SK-N-MC (cell line): ENCODE measurements at regions not wholly inside any gene's neighbourhood (a gene's known extent, or its start where the extent isn't known, plus 50 kb on each side); places are given as distances from the start of the nearest gene placed in this dataset.
A peak's percentile ranks its signal among the peaks of the same experiment; 100 is the strongest.

ENCODE experiments used
- DNase-seq: peaks from one replicate; pipeline ENCODE4 v3.0.0-alpha.2; 2011; ENCODE audit warnings: low read depth, low spot score
- H3K27ac ChIP-seq: fragments of 200-600 bp; sonication (generic); 2 replicates; pipeline ENCODE4 v1.5.1; 2016; ENCODE audit warnings: mixed run types
- H3K36me3 ChIP-seq: fragments of 200-600 bp; sonication (generic); 2 replicates; pipeline ENCODE4 v1.6.1; 2017; ENCODE audit warnings: antibody characterized with exemption, low read length, mixed read lengths; ENCODE audit not compliant: insufficient read depth
- H3K4me3 ChIP-seq: fragments of 200-600 bp; sonication (generic); 2 replicates; pipeline ENCODE4 v1.5.1; 2016
- H3K9ac ChIP-seq: fragments of 200-600 bp; sonication (generic); 2 replicates; pipeline ENCODE4 v1.8.0; 2017; ENCODE audit warnings: mixed run types, mixed read lengths; ENCODE audit not compliant: insufficient read length
- H3K9me3 ChIP-seq: fragments of 200-600 bp; sonication (generic); 2 replicates; pipeline ENCODE4 v1.6.1; 2017; ENCODE audit warnings: low read depth, mild to moderate bottlenecking, antibody characterized with exemption, low read length, moderate library complexity, mixed read lengths
- EZH2 ChIP-seq: fragments of 200-600 bp; sonication (generic); IDR thresholded peaks from one replicate; pipeline ENCODE4 v1.6.1; 2017; ENCODE audit warnings: antibody characterized with exemption
- FOXP2 ChIP-seq: optimal IDR thresholded peaks from 2 replicates; pipeline ENCODE3; 2011; ENCODE audit warnings: mild to moderate bottlenecking, moderate library complexity; ENCODE audit not compliant: insufficient read depth; ENCODE audit errors: extremely low read length, control extremely low read depth
- POLR2AphosphoS5 ChIP-seq: IDR thresholded peaks from 2 replicates; pipeline ENCODE4 v1.6.1; 2012; ENCODE audit warnings: mild to moderate bottlenecking, low read depth, low read length, borderline replicate concordance

- Histone ChIP-seq H3K4me3 (no peak overlapping the region), H3K27ac (no peak overlapping the region), H3K9me3 (no peaks in the 10 kb centered on the region), H3K36me3 (no peaks in the 10 kb centered on the region), H3K9ac (no peak overlapping the region)
- TF ChIP-seq POLR2AphosphoS5 (no peak), EZH2 (no peak), FOXP2 (no peak)
- no peak for DNase-seq
Measured at GRCh38 chr20:54340206-54340605, 132.3 kb downstream of the PFDN4 start.

- Histone ChIP-seq H3K9me3 (no peaks in the 10 kb centered on the region), H3K36me3 (no peaks in the 10 kb centered on the region), H3K9ac (no peak overlapping the region), H3K27ac (no peak overlapping the region), H3K4me3 (no peak overlapping the region)
- TF ChIP-seq FOXP2 (no peak), POLR2AphosphoS5 (no peak), EZH2 (no peak)
- no peak for DNase-seq
Measured at GRCh38 chr20:54340667-54341081, 132.8 kb downstream of the PFDN4 start.

GRCh38 chr20:54342258-54342920, 133.0 kb upstream of the DOK5 start:
- H3K4me3 ChIP-seq, result no peak overlapping the region
- H3K9me3 ChIP-seq, result no peaks in the 10 kb centered on the region
- no peak overlapping the region for H3K9ac ChIP-seq
- H3K27ac ChIP-seq, result no peak overlapping the region
- TF ChIP-seq FOXP2 (no peak), POLR2AphosphoS5 (no peak), EZH2 (no peak)
- H3K36me3 ChIP-seq, result no peaks in the 10 kb centered on the region
- no peak for DNase-seq

- TF ChIP-seq EZH2 (no peak), POLR2AphosphoS5 (no peak), FOXP2 (no peak)
- no peak for DNase-seq
- Histone ChIP-seq H3K36me3 (no peaks in the 10 kb centered on the region), H3K4me3 (no peak overlapping the region), H3K9me3 (no peaks in the 10 kb centered on the region), H3K27ac (no peak overlapping the region), H3K9ac (no peak overlapping the region)
Measured at GRCh38 chr20:54343099-54343498, 132.3 kb upstream of the DOK5 start.

GRCh38 chr20:54343634-54344033, 131.8 kb upstream of the DOK5 start:
- Histone ChIP-seq H3K9ac (no peak overlapping the region), H3K36me3 (no peaks in the 10 kb centered on the region), H3K4me3 (no peak overlapping the region), H3K9me3 (no peaks in the 10 kb centered on the region), H3K27ac (no peak overlapping the region)
- no peak for TF ChIP-seq FOXP2
- TF ChIP-seq POLR2AphosphoS5, result no peak
- TF ChIP-seq EZH2, result no peak
- DNase-seq, result no peak

GRCh38 chr20:54344832-54345231, 130.6 kb upstream of the DOK5 start:
- no peak overlapping the region for H3K9ac ChIP-seq
- H3K4me3 ChIP-seq, result peak overlapping the region; percentile 4; the same call in 1 of the 2 replicates
- TF ChIP-seq POLR2AphosphoS5 (no peak), FOXP2 (no peak), EZH2 (no peak)
- H3K36me3 ChIP-seq, result no peaks in the 10 kb centered on the region
- no peak for DNase-seq
- peak overlapping the region; percentile 81 for H3K27ac ChIP-seq
- no peaks in the 10 kb centered on the region for H3K9me3 ChIP-seq

- H3K36me3 ChIP-seq, result no peaks in the 10 kb centered on the region
- H3K9me3 ChIP-seq, result no peaks in the 10 kb centered on the region
- H3K4me3 ChIP-seq, result peak overlapping the region; percentile 4; the same call in 1 of the 2 replicates
- DNase-seq, result no peak
- H3K9ac ChIP-seq, result no peak overlapping the region
- peak overlapping the region; percentile 81 for H3K27ac ChIP-seq
- no peak for TF ChIP-seq EZH2
- no peak for TF ChIP-seq FOXP2
- TF ChIP-seq POLR2AphosphoS5, result no peak
Measured at GRCh38 chr20:54345301-54345724, 130.1 kb upstream of the DOK5 start.

GRCh38 chr20:54345821-54346220, 129.6 kb upstream of the DOK5 start:
- H3K36me3 ChIP-seq, result no peaks in the 10 kb centered on the region
- no peaks in the 10 kb centered on the region for H3K9me3 ChIP-seq
- H3K27ac ChIP-seq, result peak overlapping the region; percentile 81
- DNase-seq, result no peak
- no peak overlapping the region for H3K9ac ChIP-seq
- no peak for TF ChIP-seq EZH2
- TF ChIP-seq POLR2AphosphoS5, result no peak
- TF ChIP-seq FOXP2, result no peak
- H3K4me3 ChIP-seq, result no peak overlapping the region

GRCh38 chr20:54346276-54346675, 129.1 kb upstream of the DOK5 start:
- Histone ChIP-seq H3K4me3 (no peak overlapping the region), H3K9me3 (no peaks in the 10 kb centered on the region), H3K36me3 (no peaks in the 10 kb centered on the region), H3K27ac (peak overlapping the region; percentile 81), H3K9ac (no peak overlapping the region)
- no peak for DNase-seq
- TF ChIP-seq EZH2 (no peak), FOXP2 (no peak), POLR2AphosphoS5 (no peak)
